Lower leg skin (tissue), 4 donors: ENCODE measurements at regions not wholly inside any gene's neighbourhood (a gene's known extent, or its start where the extent isn't known, plus 50 kb on each side); places are given as distances from the start of the nearest gene placed in this dataset.

Experiments used
- DNase-seq, 2 donors: peaks; one replicate each; pipeline ENCODE4 v3.0.0-alpha.2; 2019; ENCODE audit warnings: low spot score in 2 of 2
- H3K4me3 ChIP-seq: fragments of 200-600 bp; sonication (generic); 2 replicates; pipeline ENCODE4 v1.5.1; 2017; ENCODE audit warnings: mild to moderate bottlenecking, low read depth; ENCODE audit not compliant: poor library complexity, severe bottlenecking
- CTCF ChIP-seq, 3 donors: fragments of 450-650 bp; IDR thresholded peaks; one replicate each; pipeline ENCODE4 v1.5.1; 2016; ENCODE audit warnings: antibody characterized with exemption in 3 of 3, mild to moderate bottlenecking in 3 of 3, moderate library complexity in 2 of 3
- POLR2A ChIP-seq, 2 donors: fragments of 450-650 bp; IDR thresholded peaks; one replicate each; pipeline ENCODE4 v1.6.1; 2016 to 2017; ENCODE audit warnings: antibody characterized with exemption in 2 of 2, mild to moderate bottlenecking in 1 of 2, moderate library complexity in 1 of 2
- WGBS, 2 donors: methylation state at CpG; one replicate each; pipeline ENCODE4 v1.1.5; 2018; 5-methylcytosine and 5-hydroxymethylcytosine counted together
- intact Hi-C: fragments of 100-400 bp; cut with DNase I; formaldehyde crosslinking; loops from one replicate; pipeline ENCODE4 v1.15.0; 2023; ENCODE audit warnings: low total_unique reads

- TF ChIP-seq POLR2A (IDR thresholded peaks at IDR 0.05) (no peak), CTCF (IDR thresholded peaks at IDR 0.05) (no peak)
- DNase-seq = peak in 1 of 2 donors; percentile 23
- 48 to 74% methylated on average over 2 of the region's 2 CpGs for WGBS, 2 donors
- intact Hi-C loops = no loop called here
- H3K4me3 ChIP-seq = no peak overlapping the region
Measured at GRCh38 chr3:72485641-72486040, 362.6 kb downstream of the SHQ1 start.

- WGBS, 2 donors = 89 to 91% methylated on average over 3 of the region's 3 CpGs
- TF ChIP-seq CTCF (IDR thresholded peaks at IDR 0.05) (no peak), POLR2A (IDR thresholded peaks at IDR 0.05) (no peak)
- no peak overlapping the region for H3K4me3 ChIP-seq
- intact Hi-C loops = no loop called here
- no peak for DNase-seq
Measured at GRCh38 chr3:72483554-72484104, 364.6 kb downstream of the SHQ1 start.

- WGBS, 2 donors = 12 to 14% methylated on average over 12 of the region's 12 CpGs
- DNase-seq = peak; percentile 47 to 94
- TF ChIP-seq POLR2A (IDR thresholded peaks at IDR 0.05) (no peak), CTCF (IDR thresholded peaks at IDR 0.05) (no peak)
- no peak overlapping the region for H3K4me3 ChIP-seq
- intact Hi-C loops = no loop called here
Measured at GRCh38 chr3:72482589-72483321, 365.5 kb downstream of the SHQ1 start.

- intact Hi-C loops = no loop called here
- no peak overlapping the region for H3K4me3 ChIP-seq
- DNase-seq = no peak
- WGBS, 2 donors = 93 to 94% methylated on average over 4 of the region's 4 CpGs
- TF ChIP-seq POLR2A (IDR thresholded peaks at IDR 0.05) = no peak
- no peak for TF ChIP-seq CTCF (IDR thresholded peaks at IDR 0.05)
Measured at GRCh38 chr3:72481542-72481941, 366.7 kb downstream of the SHQ1 start.

- no peak for DNase-seq
- intact Hi-C loops = no loop called here
Measured at GRCh38 chr3:72480366-72480765, 367.9 kb downstream of the SHQ1 start.

More at GRCh38 chr3:72480366-72480765, 367.9 kb downstream of the SHQ1 start:
- TF ChIP-seq POLR2A (IDR thresholded peaks at IDR 0.05) (no peak), CTCF (IDR thresholded peaks at IDR 0.05) (no peak)
- no peak overlapping the region for H3K4me3 ChIP-seq
